SK-N-SH treated with all-trans-retinoic acid at 6 μM for 48 hours (cell line): ENCODE measurements at regions not wholly inside any gene's neighbourhood (a gene's known extent, or its start where the extent isn't known, plus 50 kb on each side); places are given as distances from the start of the nearest gene placed in this dataset.
"Not testable (repeated sequence)": the region's sequence is repeated elsewhere in the genome, so short reads cannot be mapped to it uniquely, and the experiment has no call there.

ENCODE experiments used
- ATAC-seq: fragments of 200-7000 bp; cut with Tn5 transposase; 3 replicates; pipeline ENCODE4 v1.9.1; 2020; ENCODE audit warnings: mild to moderate bottlenecking, moderate library complexity
- ARNTL ChIP-seq: fragments of 450-650 bp; formaldehyde crosslinking; IDR thresholded peaks from 2 replicates; pipeline ENCODE4 v1.5.0; 2020; ENCODE audit warnings: low read depth, mild to moderate bottlenecking, moderate library complexity, borderline replicate concordance
- BACH2 ChIP-seq: fragments of 250-450 bp; sonication (Bioruptor Pico); IDR thresholded peaks from 2 replicates; pipeline ENCODE4 v1.9.0; 2021; ENCODE audit warnings: mild to moderate bottlenecking, borderline replicate concordance
- CSDC2 ChIP-seq: fragments of 250-450 bp; sonication (Bioruptor Pico); IDR thresholded peaks from 2 replicates; pipeline ENCODE4 v1.5.0; 2020; ENCODE audit warnings: mild to moderate bottlenecking, moderate library complexity
- ESRRG ChIP-seq: fragments of 250-450 bp; sonication (Bioruptor Pico); IDR thresholded peaks from 2 replicates; pipeline ENCODE4 v1.6.1; 2021; ENCODE audit warnings: mild to moderate bottlenecking
- ISL1 ChIP-seq: fragments of 250-450 bp; sonication (Bioruptor Pico); IDR thresholded peaks from 2 replicates; pipeline ENCODE4 v2.1.2; 2022; ENCODE audit warnings: mild to moderate bottlenecking, moderate library complexity
- OSR1 ChIP-seq: fragments of 250-450 bp; sonication (Bioruptor Pico); IDR thresholded peaks from 2 replicates; pipeline ENCODE4 v1.8.0; 2022; ENCODE audit warnings: moderate library complexity, mild to moderate bottlenecking, inconsistent platforms
- PPARA ChIP-seq: fragments of 250-450 bp; sonication (Bioruptor Pico); IDR thresholded peaks from 2 replicates; pipeline ENCODE4 v1.5.0; 2020; ENCODE audit warnings: mild to moderate bottlenecking, borderline replicate concordance
- SNAI2 ChIP-seq: fragments of 250-450 bp; sonication (Bioruptor Pico); IDR thresholded peaks from 2 replicates; pipeline ENCODE4 v1.5.0; 2020; ENCODE audit warnings: mild to moderate bottlenecking, moderate library complexity
- TCF4 ChIP-seq: fragments of 250-450 bp; sonication (Bioruptor Pico); IDR thresholded peaks from 2 replicates; pipeline ENCODE4 v1.8.0; 2021; ENCODE audit warnings: mild to moderate bottlenecking, moderate library complexity, borderline replicate concordance
- ZC3H10 ChIP-seq: fragments of 250-450 bp; sonication (Bioruptor Pico); IDR thresholded peaks from 2 replicates; pipeline ENCODE4 v1.5.1; 2021; ENCODE audit warnings: mild to moderate bottlenecking, moderate library complexity
- ZFP3 ChIP-seq: fragments of 250-450 bp; sonication (Bioruptor Pico); IDR thresholded peaks from 2 replicates; pipeline ENCODE4 v1.5.0; 2020; ENCODE audit warnings: mild to moderate bottlenecking, moderate library complexity
- ZFP30 ChIP-seq: fragments of 450-650 bp; formaldehyde crosslinking; IDR thresholded peaks from 2 replicates; pipeline ENCODE4 v1.5.0; 2022; ENCODE audit warnings: mild to moderate bottlenecking, moderate library complexity
- ZNF70 ChIP-seq: fragments of 450-650 bp; formaldehyde crosslinking; IDR thresholded peaks from 2 replicates; pipeline ENCODE4 v1.5.0; 2020; ENCODE audit warnings: mild to moderate bottlenecking, moderate library complexity
- TF ChIP-seq, protein P1 (sequence below): fragments of 250-450 bp; sonication (Bioruptor Pico); IDR thresholded peaks from 2 replicates; pipeline ENCODE4 v1.8.0; 2020; ENCODE audit warnings: mild to moderate bottlenecking, moderate library complexity, borderline replicate concordance
- TF ChIP-seq, protein P2 (sequence below): fragments of 250-450 bp; sonication (Bioruptor Pico); IDR thresholded peaks from 2 replicates; pipeline ENCODE4 v1.5.1; 2021; ENCODE audit warnings: mild to moderate bottlenecking, moderate library complexity
- TF ChIP-seq, protein P3 (sequence below): fragments of 250-450 bp; sonication (Bioruptor Pico); IDR thresholded peaks from 2 replicates; pipeline ENCODE4 v1.5.1; 2020; ENCODE audit warnings: low read depth, mild to moderate bottlenecking, moderate library complexity
- TF ChIP-seq, protein P4 (sequence below): fragments of 250-450 bp; sonication (Bioruptor Pico); IDR thresholded peaks from 2 replicates; pipeline ENCODE4 v1.8.0; 2021; ENCODE audit warnings: low read depth, mild to moderate bottlenecking, moderate library complexity, borderline replicate concordance

DNA sequence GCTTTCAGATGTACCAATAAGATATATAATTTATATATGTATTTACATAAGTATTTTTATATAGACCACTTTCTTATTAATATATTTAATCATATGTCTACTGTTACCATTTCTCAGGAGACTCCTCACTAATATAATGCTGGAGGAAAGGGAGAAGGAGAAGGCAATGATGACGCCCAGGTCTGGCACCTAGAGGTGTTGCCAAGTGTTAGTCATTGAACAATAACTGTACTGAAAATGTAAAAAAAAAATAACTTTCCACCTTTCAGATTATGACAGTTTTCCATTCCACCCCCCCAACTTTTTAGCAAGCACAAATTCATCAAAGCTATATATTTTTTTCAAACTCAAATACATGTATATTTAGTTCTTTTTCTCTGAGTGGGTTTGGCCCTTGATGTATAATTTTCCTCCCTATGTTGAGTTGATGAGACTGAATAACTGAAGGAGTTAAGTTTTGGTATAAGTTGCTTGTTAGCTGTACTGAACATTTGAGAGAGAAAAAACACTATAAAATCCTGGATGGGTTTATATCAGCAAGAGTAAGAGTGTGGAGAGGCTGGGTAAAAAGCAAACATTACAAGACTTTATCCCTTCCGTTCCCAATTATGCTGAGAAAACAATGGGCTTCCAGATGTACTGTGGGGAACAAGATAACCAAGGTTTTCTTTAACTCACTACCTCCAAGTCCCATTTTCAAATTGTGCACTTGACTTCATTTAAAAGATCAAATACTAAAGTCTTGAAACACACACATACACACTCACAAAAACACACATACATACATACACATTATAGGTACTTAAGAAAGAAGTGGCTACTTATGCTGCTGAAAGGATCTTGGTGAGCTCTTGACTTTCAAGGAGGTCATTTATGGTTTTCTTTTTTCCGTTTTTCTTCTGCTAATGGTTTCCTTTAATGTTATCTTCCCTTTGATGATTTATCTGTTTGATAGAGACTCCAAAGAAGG lies 142.8 kb upstream of the IFNE start:
- no peak for ATAC-seq
- TF ChIP-seq ZFP3 (CRISPR knock-in tag): no peak
- no peak for TF ChIP-seq ZNF70 (CRISPR knock-in tag)
- no peak for TF ChIP-seq ARNTL
- no peak for TF ChIP-seq PPARA
- TF ChIP-seq SNAI2 (CRISPR knock-in tag): no peak
- TF ChIP-seq, protein P1, sequence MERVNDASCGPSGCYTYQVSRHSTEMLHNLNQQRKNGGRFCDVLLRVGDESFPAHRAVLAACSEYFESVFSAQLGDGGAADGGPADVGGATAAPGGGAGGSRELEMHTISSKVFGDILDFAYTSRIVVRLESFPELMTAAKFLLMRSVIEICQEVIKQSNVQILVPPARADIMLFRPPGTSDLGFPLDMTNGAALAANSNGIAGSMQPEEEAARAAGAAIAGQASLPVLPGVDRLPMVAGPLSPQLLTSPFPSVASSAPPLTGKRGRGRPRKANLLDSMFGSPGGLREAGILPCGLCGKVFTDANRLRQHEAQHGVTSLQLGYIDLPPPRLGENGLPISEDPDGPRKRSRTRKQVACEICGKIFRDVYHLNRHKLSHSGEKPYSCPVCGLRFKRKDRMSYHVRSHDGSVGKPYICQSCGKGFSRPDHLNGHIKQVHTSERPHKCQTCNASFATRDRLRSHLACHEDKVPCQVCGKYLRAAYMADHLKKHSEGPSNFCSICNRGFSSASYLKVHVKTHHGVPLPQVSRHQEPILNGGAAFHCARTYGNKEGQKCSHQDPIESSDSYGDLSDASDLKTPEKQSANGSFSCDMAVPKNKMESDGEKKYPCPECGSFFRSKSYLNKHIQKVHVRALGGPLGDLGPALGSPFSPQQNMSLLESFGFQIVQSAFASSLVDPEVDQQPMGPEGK (CRISPR knock-in tag): no peak
- TF ChIP-seq OSR1 (CRISPR knock-in tag): no peak
- TF ChIP-seq ISL1 (CRISPR knock-in tag): no peak
- no peak for TF ChIP-seq ZFP30
- TF ChIP-seq, protein P2, sequence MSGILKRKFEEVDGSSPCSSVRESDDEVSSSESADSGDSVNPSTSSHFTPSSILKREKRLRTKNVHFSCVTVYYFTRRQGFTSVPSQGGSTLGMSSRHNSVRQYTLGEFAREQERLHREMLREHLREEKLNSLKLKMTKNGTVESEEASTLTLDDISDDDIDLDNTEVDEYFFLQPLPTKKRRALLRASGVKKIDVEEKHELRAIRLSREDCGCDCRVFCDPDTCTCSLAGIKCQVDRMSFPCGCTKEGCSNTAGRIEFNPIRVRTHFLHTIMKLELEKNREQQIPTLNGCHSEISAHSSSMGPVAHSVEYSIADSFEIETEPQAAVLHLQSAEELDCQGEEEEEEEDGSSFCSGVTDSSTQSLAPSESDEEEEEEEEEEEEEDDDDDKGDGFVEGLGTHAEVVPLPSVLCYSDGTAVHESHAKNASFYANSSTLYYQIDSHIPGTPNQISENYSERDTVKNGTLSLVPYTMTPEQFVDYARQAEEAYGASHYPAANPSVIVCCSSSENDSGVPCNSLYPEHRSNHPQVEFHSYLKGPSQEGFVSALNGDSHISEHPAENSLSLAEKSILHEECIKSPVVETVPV (CRISPR knock-in tag): no peak
- no peak for TF ChIP-seq CSDC2
- no peak for TF ChIP-seq ESRRG (CRISPR knock-in tag)
- TF ChIP-seq, protein P3, sequence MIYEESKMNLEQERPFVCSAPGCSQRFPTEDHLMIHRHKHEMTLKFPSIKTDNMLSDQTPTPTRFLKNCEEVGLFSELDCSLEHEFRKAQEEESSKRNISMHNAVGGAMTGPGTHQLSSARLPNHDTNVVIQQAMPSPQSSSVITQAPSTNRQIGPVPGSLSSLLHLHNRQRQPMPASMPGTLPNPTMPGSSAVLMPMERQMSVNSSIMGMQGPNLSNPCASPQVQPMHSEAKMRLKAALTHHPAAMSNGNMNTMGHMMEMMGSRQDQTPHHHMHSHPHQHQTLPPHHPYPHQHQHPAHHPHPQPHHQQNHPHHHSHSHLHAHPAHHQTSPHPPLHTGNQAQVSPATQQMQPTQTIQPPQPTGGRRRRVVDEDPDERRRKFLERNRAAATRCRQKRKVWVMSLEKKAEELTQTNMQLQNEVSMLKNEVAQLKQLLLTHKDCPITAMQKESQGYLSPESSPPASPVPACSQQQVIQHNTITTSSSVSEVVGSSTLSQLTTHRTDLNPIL (CRISPR knock-in tag): no peak
- no peak for TF ChIP-seq ZC3H10 (CRISPR knock-in tag)
- TF ChIP-seq, all 23 proteins: peak for 0

DNA sequence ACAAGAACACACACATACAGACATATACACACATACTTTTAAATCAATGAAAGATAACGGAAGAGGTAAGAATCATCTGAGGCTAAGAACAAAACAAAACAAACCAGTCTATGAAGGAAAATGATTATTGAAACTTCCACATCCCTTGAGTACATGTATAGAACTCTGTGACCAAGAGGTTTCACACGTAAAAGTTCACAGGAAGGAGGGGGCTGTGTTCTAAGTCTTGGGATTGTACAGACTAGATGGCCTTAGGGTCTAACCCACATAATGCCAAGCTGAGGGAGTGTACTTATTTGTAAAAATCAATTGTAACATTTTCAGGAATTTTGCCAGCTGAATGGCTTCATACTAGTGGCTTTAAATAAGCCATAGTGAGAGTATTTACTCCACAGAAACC lies 144.4 kb upstream of the IFNE start:
- TF ChIP-seq BACH2 (CRISPR knock-in tag) (no peak), ESRRG (CRISPR knock-in tag) (no peak), ISL1 (CRISPR knock-in tag) (no peak), SNAI2 (CRISPR knock-in tag) (no peak), TCF4 (CRISPR knock-in tag) (no peak), ZC3H10 (CRISPR knock-in tag) (no peak), OSR1 (CRISPR knock-in tag) (no peak), ZFP30 (no peak), ZFP3 (CRISPR knock-in tag) (no peak), PPARA (no peak), ZNF70 (CRISPR knock-in tag) (no peak), CSDC2 (no peak)
- TF ChIP-seq, protein P1 (CRISPR knock-in tag): no peak
- TF ChIP-seq, protein P3 (CRISPR knock-in tag): no peak
- TF ChIP-seq, protein P4, sequence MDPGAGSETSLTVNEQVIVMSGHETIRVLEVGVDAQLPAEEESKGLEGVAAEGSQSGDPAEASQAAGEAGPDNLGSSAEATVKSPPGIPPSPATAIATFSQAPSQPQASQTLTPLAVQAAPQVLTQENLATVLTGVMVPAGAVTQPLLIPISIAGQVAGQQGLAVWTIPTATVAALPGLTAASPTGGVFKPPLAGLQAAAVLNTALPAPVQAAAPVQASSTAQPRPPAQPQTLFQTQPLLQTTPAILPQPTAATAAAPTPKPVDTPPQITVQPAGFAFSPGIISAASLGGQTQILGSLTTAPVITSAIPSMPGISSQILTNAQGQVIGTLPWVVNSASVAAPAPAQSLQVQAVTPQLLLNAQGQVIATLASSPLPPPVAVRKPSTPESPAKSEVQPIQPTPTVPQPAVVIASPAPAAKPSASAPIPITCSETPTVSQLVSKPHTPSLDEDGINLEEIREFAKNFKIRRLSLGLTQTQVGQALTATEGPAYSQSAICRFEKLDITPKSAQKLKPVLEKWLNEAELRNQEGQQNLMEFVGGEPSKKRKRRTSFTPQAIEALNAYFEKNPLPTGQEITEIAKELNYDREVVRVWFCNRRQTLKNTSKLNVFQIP (CRISPR knock-in tag): no peak
- TF ChIP-seq, protein P2 (CRISPR knock-in tag): no peak
- TF ChIP-seq, all 23 proteins: peak for 0
- no peak for ATAC-seq

DNA sequence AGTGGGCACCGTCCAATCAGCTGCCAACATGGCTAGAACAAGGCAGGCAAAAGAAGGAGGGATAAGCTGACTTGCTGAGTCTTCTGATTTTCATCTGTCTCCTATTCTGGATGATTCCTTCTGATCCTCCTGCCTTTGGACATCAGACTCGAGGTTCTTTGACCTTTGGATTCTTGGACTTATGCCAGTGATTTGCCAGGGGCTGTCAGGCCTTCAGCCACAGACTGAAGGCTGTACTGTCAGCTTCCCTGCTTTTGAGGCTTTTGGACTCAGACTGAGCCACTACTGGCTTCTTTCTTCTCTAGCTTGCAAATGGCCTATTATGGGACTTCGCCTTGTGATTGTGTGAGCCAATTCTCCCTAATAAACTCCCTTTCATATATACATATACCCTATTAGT lies 146.8 kb upstream of the IFNE start:
- ATAC-seq: not testable (repeated sequence)
